Mesenchymal stem cell (in vitro differentiated cells and primary cell): ENCODE measurements at regions not wholly inside any gene's neighbourhood (a gene's known extent, or its start where the extent isn't known, plus 50 kb on each side); places are given as distances from the start of the nearest gene placed in this dataset.

Experiments used
- DNase-seq: peaks from one replicate; pipeline ENCODE4 v3.0.0-alpha.2; 2013
- H2AFZ ChIP-seq: one replicate; pipeline ENCODE4 v1.6.1; 2013; ENCODE audit warnings: low read depth, mild to moderate bottlenecking, control low read depth, inconsistent platforms, low read length, moderate library complexity
- H2AK5ac ChIP-seq: 2 replicates; pipeline ENCODE4 v1.6.1; 2013; ENCODE audit warnings: low read length, moderate library complexity, mild to moderate bottlenecking, inconsistent platforms; ENCODE audit not compliant: severe bottlenecking
- H2BK120ac ChIP-seq: one replicate; pipeline ENCODE4 v1.6.1; 2013; ENCODE audit warnings: low read depth, mild to moderate bottlenecking, inconsistent platforms, low read length, moderate library complexity
- H2BK12ac ChIP-seq, 2 experiments: one replicate each; pipeline ENCODE4 v1.6.1; 2013; ENCODE audit warnings: inconsistent platforms in 2 of 2, low read length in 2 of 2, mild to moderate bottlenecking in 2 of 2, moderate library complexity in 2 of 2, control low read depth in 1 of 2
- H2BK15ac ChIP-seq: one replicate; pipeline ENCODE4 v1.6.1; 2013; ENCODE audit warnings: mild to moderate bottlenecking, low read depth, inconsistent platforms; ENCODE audit not compliant: poor library complexity, severe bottlenecking
- H2BK5ac ChIP-seq: 2 replicates; pipeline ENCODE4 v1.6.1; 2013; ENCODE audit warnings: low read depth, mild to moderate bottlenecking, low read length, control low read depth, inconsistent platforms; ENCODE audit not compliant: poor library complexity, severe bottlenecking
- H3K14ac ChIP-seq, 2 experiments: one replicate each; pipeline ENCODE4 v1.6.1; 2013; ENCODE audit warnings: inconsistent platforms in 2 of 2, low read length in 2 of 2, control low read depth in 1 of 2, mild to moderate bottlenecking in 1 of 2, moderate library complexity in 1 of 2
- H3K18ac ChIP-seq, 2 experiments: one replicate each; pipeline ENCODE4 v1.6.1; 2013; ENCODE audit warnings: inconsistent platforms in 2 of 2, low read length in 2 of 2, control low read depth in 1 of 2, low read depth in 1 of 2, mild to moderate bottlenecking in 1 of 2
- H3K23ac ChIP-seq, 2 experiments: one replicate each; pipeline ENCODE4 v1.6.1; 2013; ENCODE audit warnings: inconsistent platforms in 2 of 2, low read length in 2 of 2, mild to moderate bottlenecking in 2 of 2, moderate library complexity in 2 of 2, control low read depth in 1 of 2
- H3K27ac ChIP-seq: 2 replicates; pipeline ENCODE4 v1.5.1; 2013; ENCODE audit warnings: mild to moderate bottlenecking, moderate library complexity, low read length, control low read depth, inconsistent platforms; ENCODE audit not compliant: poor library complexity, severe bottlenecking
- H3K27me3 ChIP-seq, 2 experiments: 2 replicates each; pipeline versions ENCODE4 v1.6.1 to v1.7.0; 2013; ENCODE audit warnings: low read length in 2 of 2, mild to moderate bottlenecking in 2 of 2, moderate library complexity in 2 of 2, control low read depth in 1 of 2, inconsistent platforms in 1 of 2; ENCODE audit not compliant: control insufficient read depth in 1 of 2, insufficient read depth in 1 of 2
- H3K36me3 ChIP-seq, 2 experiments: 2 replicates each; pipeline versions ENCODE4 v1.6.1 to v1.7.0; 2013; ENCODE audit warnings: low read length in 2 of 2, control low read depth in 1 of 2, inconsistent platforms in 1 of 2, low read depth in 1 of 2, mild to moderate bottlenecking in 1 of 2; ENCODE audit not compliant: insufficient read depth in 2 of 2, control insufficient read depth in 1 of 2
- H3K4ac ChIP-seq, 2 experiments: one replicate each; pipeline ENCODE4 v1.6.1; 2013; ENCODE audit warnings: inconsistent platforms in 2 of 2, low read length in 2 of 2, mild to moderate bottlenecking in 2 of 2, moderate library complexity in 2 of 2, control low read depth in 1 of 2, low read depth in 1 of 2
- H3K4me1 ChIP-seq: 2 replicates; pipeline ENCODE4 v1.6.1; 2013; ENCODE audit warnings: low read depth, low read length, control low read depth; ENCODE audit not compliant: control insufficient read depth, insufficient read depth
- H3K4me2 ChIP-seq: 2 replicates; pipeline ENCODE4 v1.6.1; 2013; ENCODE audit warnings: low read length, mild to moderate bottlenecking, inconsistent platforms; ENCODE audit not compliant: poor library complexity, severe bottlenecking
- H3K4me3 ChIP-seq, 2 experiments: 2 replicates each; pipeline versions ENCODE4 v1.5.1 to v1.7.0; 2013; ENCODE audit warnings: low read length in 2 of 2, mild to moderate bottlenecking in 2 of 2, control low read depth in 1 of 2, low read depth in 1 of 2; ENCODE audit not compliant: insufficient read depth in 1 of 2
- H3K79me1 ChIP-seq: replicated peaks from 2 replicates; pipeline ENCODE4 v1.6.1; 2013; ENCODE audit warnings: mild to moderate bottlenecking, control low read depth, low read length, inconsistent platforms; ENCODE audit not compliant: poor library complexity, severe bottlenecking
- H3K9ac ChIP-seq: 2 replicates; pipeline ENCODE4 v1.7.0; 2013; ENCODE audit warnings: mild to moderate bottlenecking, low read length, moderate library complexity
- H3K9me3 ChIP-seq: 2 replicates; pipeline ENCODE4 v1.7.0; 2013; ENCODE audit warnings: mild to moderate bottlenecking, low read length; ENCODE audit not compliant: control insufficient read depth
- H4K8ac ChIP-seq: one replicate; pipeline ENCODE4 v1.6.1; 2013; ENCODE audit warnings: inconsistent platforms, mild to moderate bottlenecking, low read length, moderate library complexity
- H4K91ac ChIP-seq: one replicate; pipeline ENCODE4 v1.6.1; 2013; ENCODE audit warnings: mild to moderate bottlenecking, low read length, inconsistent platforms
- WGBS: methylation state at CpG from one replicate; pipeline ENCODE4 v1.1.7; 2013; ENCODE audit warnings: mixed read lengths; 5-methylcytosine and 5-hydroxymethylcytosine counted together

DNA sequence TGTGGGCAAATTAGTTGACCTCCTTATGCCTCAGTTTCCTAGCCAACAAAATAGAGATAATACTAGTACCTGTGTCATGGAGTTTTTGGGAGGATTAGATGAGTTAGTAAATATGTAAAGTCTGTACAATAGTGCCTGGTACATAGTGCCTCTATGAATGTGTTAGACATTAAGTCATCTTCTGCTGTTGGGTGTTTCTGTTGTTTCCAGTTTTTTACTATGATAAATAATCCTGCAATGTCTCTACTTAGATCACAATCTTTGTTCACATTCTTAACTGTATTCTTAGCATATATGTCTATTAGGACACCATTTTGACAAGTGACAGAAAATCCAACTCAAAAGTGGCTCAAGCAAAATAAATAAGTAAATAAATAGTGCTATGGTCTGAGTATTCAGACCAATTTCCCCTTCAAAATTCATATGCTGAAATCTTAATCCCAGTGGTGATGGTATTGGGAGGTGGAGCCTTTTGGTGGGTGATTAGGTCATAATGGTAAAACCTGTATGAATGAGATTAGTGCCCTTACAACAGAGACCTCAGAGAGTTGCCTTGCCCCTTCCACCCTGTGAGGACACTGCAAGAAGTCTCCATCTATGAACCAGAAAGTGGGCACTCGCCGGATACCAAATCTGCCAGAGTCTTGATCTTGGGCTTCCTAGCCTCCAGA, 84.3 kb downstream of the DIRAS3 start:
- Histone ChIP-seq H2BK15ac (no peak overlapping the region), H2AFZ (no peak overlapping the region), H2BK5ac (no peak overlapping the region), H3K14ac (no peak overlapping the region), H3K4ac (no peak overlapping the region), H3K4me3 (no peak overlapping the region), H3K79me1 (no peaks in the 10 kb centered on the region), H4K8ac (no peak overlapping the region), H3K27ac (no peak overlapping the region), H2BK12ac (no peak overlapping the region), H2BK120ac (no peak overlapping the region), H3K4me2 (no peak overlapping the region), H3K36me3 (no peaks in the 10 kb centered on the region), H3K9ac (no peak overlapping the region), H3K23ac (no peak overlapping the region), H3K9me3 (peaks cover 33% of the 10 kb centered on the region), H3K4me1 (no peaks in the 10 kb centered on the region), H4K91ac (no peak overlapping the region), H2AK5ac (no peak overlapping the region), H3K18ac (no peak overlapping the region), H3K27me3 (no peaks in the 10 kb centered on the region)
- no CpG with 5 or more reads among the region's 2 CpGs for WGBS
- DNase-seq = no peak

- H2AFZ ChIP-seq = no peak overlapping the region
- H3K4me2 ChIP-seq = no peak overlapping the region
- H3K36me3 ChIP-seq = no peaks in the 10 kb centered on the region
- H2BK15ac ChIP-seq = no peak overlapping the region
- no peak overlapping the region for H2AK5ac ChIP-seq
- no peaks in the 10 kb centered on the region for H3K27me3 ChIP-seq
- no peak overlapping the region for H4K91ac ChIP-seq
- no peak overlapping the region for H2BK120ac ChIP-seq
- no peak for DNase-seq
- no peak overlapping the region for H3K14ac ChIP-seq
- H2BK12ac ChIP-seq = no peak overlapping the region
- H3K9me3 ChIP-seq = peaks cover 33% of the 10 kb centered on the region
- H3K18ac ChIP-seq = no peak overlapping the region
- H2BK5ac ChIP-seq = no peak overlapping the region
- no peak overlapping the region for H4K8ac ChIP-seq
- no peak overlapping the region for H3K4ac ChIP-seq
- H3K4me1 ChIP-seq = no peaks in the 10 kb centered on the region
- no peak overlapping the region for H3K27ac ChIP-seq
- no peak overlapping the region for H3K9ac ChIP-seq
- peak overlapping the region in 1 of 2 experiments; percentile 1 for H3K4me3 ChIP-seq
- no peaks in the 10 kb centered on the region for H3K79me1 ChIP-seq
- H3K23ac ChIP-seq = no peak overlapping the region
These were observed 87.2 kb downstream of the DIRAS3 start for GRCh38 chr1:67963263-67963662.

DNA sequence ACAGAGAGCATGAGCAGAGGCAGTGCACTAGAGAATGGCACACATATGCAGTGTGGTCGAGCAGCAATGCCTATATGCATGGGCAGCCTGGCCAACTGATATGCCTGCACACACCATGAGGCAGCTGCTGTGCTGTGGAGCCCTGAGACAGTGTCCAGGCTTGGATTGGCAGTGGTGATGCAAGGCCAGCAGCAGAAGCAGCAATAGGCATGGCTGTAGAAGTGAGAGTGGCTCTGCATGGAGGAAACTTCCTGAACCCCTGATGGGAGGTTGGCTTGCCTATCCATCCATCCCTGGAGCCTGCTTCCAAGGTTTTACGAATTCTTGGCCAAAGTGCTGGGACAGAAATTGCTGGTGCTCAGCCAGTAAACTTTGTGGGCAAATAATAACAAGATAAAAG, 89.7 kb downstream of the DIRAS3 start:
- H4K91ac ChIP-seq = no peak overlapping the region
- H3K23ac ChIP-seq = no peak overlapping the region
- peak overlapping the region in 1 of 2 experiments; percentile 56 for H3K14ac ChIP-seq
- no peak overlapping the region for H3K27ac ChIP-seq
- H3K4me1 ChIP-seq = no peaks in the 10 kb centered on the region
- peaks cover 33% of the 10 kb centered on the region for H3K9me3 ChIP-seq
- no peaks in the 10 kb centered on the region for H3K36me3 ChIP-seq
- no peak overlapping the region for H2AK5ac ChIP-seq
- H3K18ac ChIP-seq = peak overlapping the region in 1 of 2 experiments; percentile 13
- no peak for DNase-seq
- H2BK15ac ChIP-seq = no peak overlapping the region
- H3K4ac ChIP-seq = no peak overlapping the region
- no peak overlapping the region for H3K4me2 ChIP-seq
- H2BK12ac ChIP-seq = no peak overlapping the region
- no peaks in the 10 kb centered on the region for H3K79me1 ChIP-seq
- no peak overlapping the region for H2AFZ ChIP-seq
- H3K27me3 ChIP-seq = no peaks in the 10 kb centered on the region
- no peak overlapping the region for H3K9ac ChIP-seq
- H3K4me3 ChIP-seq = no peak overlapping the region
- no peak overlapping the region for H2BK5ac ChIP-seq
- 71% methylated on average over 2 of the region's 2 CpGs for WGBS
- H4K8ac ChIP-seq = no peak overlapping the region
- no peak overlapping the region for H2BK120ac ChIP-seq

GRCh38 chr1:67958472-67958871, 92.0 kb downstream of the DIRAS3 start:
- Histone ChIP-seq H4K8ac (no peak overlapping the region), H2BK5ac (no peak overlapping the region), H3K79me1 (no peaks in the 10 kb centered on the region), H3K4ac (no peak overlapping the region), H2AFZ (no peak overlapping the region), H2AK5ac (peak overlapping the region; percentile 38), H3K18ac (no peak overlapping the region), H3K4me3 (no peak overlapping the region), H3K4me2 (no peak overlapping the region), H3K14ac (no peak overlapping the region), H3K27ac (no peak overlapping the region), H2BK120ac (no peak overlapping the region), H2BK12ac (no peak overlapping the region), H4K91ac (no peak overlapping the region), H3K9me3 (peaks cover 16% of the 10 kb centered on the region), H3K4me1 (no peaks in the 10 kb centered on the region), H3K9ac (no peak overlapping the region), H2BK15ac (no peak overlapping the region), H3K23ac (no peak overlapping the region), H3K27me3 (no peaks in the 10 kb centered on the region), H3K36me3 (no peaks in the 10 kb centered on the region)
- DNase-seq = no peak
- WGBS = 95% methylated on average over 1 of the region's 1 CpG
